H1 (cell line): ENCODE measurements at regions not wholly inside any gene's neighbourhood (a gene's known extent, or its start where the extent isn't known, plus 50 kb on each side); places are given as distances from the start of the nearest gene placed in this dataset.

ENCODE experiments used
- CHD2 ChIP-seq: IDR thresholded peaks from 2 replicates; pipeline ENCODE4 v1.6.1; 2012; ENCODE audit warnings: low read length, improper control_type of control experiment
- CTCF ChIP-seq, 3 experiments: IDR thresholded peaks; 1 replicate in 2 of 3; 2 replicates in 1 of 3; pipeline versions ENCODE4 v1.5.1 to v1.6.1; 2011; ENCODE audit warnings: low read length in 3 of 3, mild to moderate bottlenecking in 3 of 3, inconsistent platforms in 2 of 3, low read depth in 1 of 3, moderate library complexity in 1 of 3; ENCODE audit not compliant: insufficient read depth in 1 of 3; ENCODE audit errors: control extremely low read depth in 1 of 3
- HDAC6 ChIP-seq: IDR thresholded peaks from one replicate; pipeline ENCODE4 v1.7.1; 2012; ENCODE audit warnings: low read depth, mild to moderate bottlenecking, inconsistent platforms, low read length, moderate library complexity
- JUND ChIP-seq: IDR thresholded peaks from 2 replicates; pipeline ENCODE4 v1.6.1; 2011; ENCODE audit warnings: mild to moderate bottlenecking, improper control_type of control experiment, low read length
- KDM1A ChIP-seq: fragments of 200-600, 300-600 bp; sonication (generic); IDR thresholded peaks from 2 replicates; pipeline ENCODE4 v1.7.1; 2016; ENCODE audit warnings: mild to moderate bottlenecking, low read length, borderline replicate concordance
- KDM4A ChIP-seq: IDR thresholded peaks from one replicate; pipeline ENCODE4 v1.7.1; 2012; ENCODE audit warnings: low read depth, mild to moderate bottlenecking, moderate library complexity, low read length, inconsistent platforms; ENCODE audit not compliant: severe bottlenecking
- POLR2A ChIP-seq, 2 experiments: IDR thresholded peaks; 1 replicate in 1 of 2; 2 replicates in 1 of 2; pipeline ENCODE4 v1.6.1; 2011; ENCODE audit warnings: low read depth in 2 of 2, low read length in 2 of 2, mild to moderate bottlenecking in 2 of 2; ENCODE audit errors: control extremely low read depth in 1 of 2

- TF ChIP-seq CTCF (IDR thresholded peaks at IDR 0.05; ENCODE audit: control extremely low read depth in 1 of 3, insufficient read depth in 1 of 3, low read depth in 1 of 3, low read length in 3 of 3) (no peak), HDAC6 (no peak), JUND (no peak), KDM4A (no peak), POLR2A (IDR thresholded peaks at IDR 0.05; ENCODE audit: control extremely low read depth in 1 of 2, low read depth in 2 of 2, low read length in 2 of 2) (no peak), CHD2 (no peak), KDM1A (no peak)
Observed at GRCh38 chr3:180287703-180288102, 251.0 kb upstream of the PEX5L start (continued).
